ENCODE measurements at regions not wholly inside any gene's neighbourhood (a gene's known extent, or its start where the extent isn't known, plus 50 kb on each side); places are given as distances from the start of the nearest gene placed in this dataset.
A peak's percentile ranks its signal among the peaks of the same experiment; 100 is the strongest.
"Not testable (repeated sequence)": the region's sequence is repeated elsewhere in the genome, so short reads cannot be mapped to it uniquely, and the experiment has no call there.

- H3K27ac Mint-ChIP-seq: no peak overlapping the region
- H3K36me3 Mint-ChIP-seq (ENCODE audit: insufficient read depth in 2 of 2): peaks cover 0 to 10% of the 10 kb centered on the region in 2 donors
- H3K4me3 Mint-ChIP-seq: no peak overlapping the region
- DNase-seq (no peak), ATAC-seq (replicated peaks in 1 of 2) (no peak)
- H3K27me3 Mint-ChIP-seq (ENCODE audit: low read depth): peaks cover 33% of the 10 kb centered on the region
- no peaks in the 10 kb centered on the region for H3K9me3 Mint-ChIP-seq
- H3K4me1 Mint-ChIP-seq (ENCODE audit: low read depth): peaks cover 5% of the 10 kb centered on the region
Measured at GRCh38 chr1:19024532-19024931, 68.1 kb upstream of the IFFO2 start.

GRCh38 chr1:19023787-19024186 lies 67.3 kb upstream of the IFFO2 start:
- no peak overlapping the region for H3K4me3 Mint-ChIP-seq
- H3K36me3 Mint-ChIP-seq (ENCODE audit: insufficient read depth in 2 of 2): peaks cover 1 to 10% of the 10 kb centered on the region in 2 donors
- ATAC-seq (replicated peaks in 1 of 2): no peak
- H3K27me3 Mint-ChIP-seq (ENCODE audit: low read depth): peaks cover 35% of the 10 kb centered on the region
- no peak overlapping the region for H3K27ac Mint-ChIP-seq
- peaks cover 5% of the 10 kb centered on the region for H3K4me1 Mint-ChIP-seq (ENCODE audit: low read depth)
- no peak for DNase-seq
- peaks cover 0 to 4% of the 10 kb centered on the region in 2 donors for H3K9me3 Mint-ChIP-seq

- Mint-ChIP-seq H3K4me3 (no peak overlapping the region), H3K36me3 (ENCODE audit: insufficient read depth in 2 of 2) (peaks cover 1 to 10% of the 10 kb centered on the region in 2 donors), H3K9me3 (peaks cover 0 to 4% of the 10 kb centered on the region in 2 donors), H3K4me1 (ENCODE audit: low read depth) (no peaks in the 10 kb centered on the region), H3K27me3 (ENCODE audit: low read depth) (peaks cover 23% of the 10 kb centered on the region), H3K27ac (no peak overlapping the region)
- ATAC-seq (replicated peaks in 1 of 2) (no peak), DNase-seq (no peak)
Measured at GRCh38 chr1:19021845-19022244, 65.4 kb upstream of the IFFO2 start.

GRCh38 chr1:19019288-19019687 lies 62.8 kb upstream of the IFFO2 start:
- H3K27me3 Mint-ChIP-seq (ENCODE audit: low read depth): peaks cover 28% of the 10 kb centered on the region
- H3K4me1 Mint-ChIP-seq (ENCODE audit: low read depth); H3K9me3 Mint-ChIP-seq; H3K36me3 Mint-ChIP-seq (ENCODE audit: insufficient read depth in 2 of 2); ATAC-seq (replicated peaks in 1 of 2); H3K4me3 Mint-ChIP-seq; H3K27ac Mint-ChIP-seq; DNase-seq: not testable (repeated sequence)

- DNase-seq (no peak), ATAC-seq (replicated peaks in 1 of 2) (no peak)
- Mint-ChIP-seq H3K27me3 (ENCODE audit: low read depth) (peaks cover 18% of the 10 kb centered on the region), H3K4me3 (no peak overlapping the region), H3K9me3 (peaks cover 0 to 4% of the 10 kb centered on the region in 2 donors), H3K27ac (no peak overlapping the region), H3K36me3 (ENCODE audit: insufficient read depth in 2 of 2) (peaks cover 0 to 1% of the 10 kb centered on the region in 2 donors), H3K4me1 (ENCODE audit: low read depth) (peaks cover 29% of the 10 kb centered on the region)
Measured at GRCh38 chr1:19015476-19015875, 59.0 kb upstream of the IFFO2 start.

GRCh38 chr1:19014765-19015164 lies 58.3 kb upstream of the IFFO2 start:
- DNase-seq: no peak
- H3K9me3 Mint-ChIP-seq: peaks cover 0 to 4% of the 10 kb centered on the region in 2 donors
- ATAC-seq (replicated peaks in 1 of 2): no peak
- peaks cover 11% of the 10 kb centered on the region for H3K27me3 Mint-ChIP-seq (ENCODE audit: low read depth)
- no peak overlapping the region for H3K27ac Mint-ChIP-seq
- no peak overlapping the region for H3K4me3 Mint-ChIP-seq
- peaks cover 0 to 1% of the 10 kb centered on the region in 2 donors for H3K36me3 Mint-ChIP-seq (ENCODE audit: insufficient read depth in 2 of 2)
- H3K4me1 Mint-ChIP-seq (ENCODE audit: low read depth): peaks cover 36% of the 10 kb centered on the region

GRCh38 chr1:19013826-19014548 lies 57.5 kb upstream of the IFFO2 start:
- peaks cover 44% of the 10 kb centered on the region for H3K4me1 Mint-ChIP-seq (ENCODE audit: low read depth)
- no peaks in the 10 kb centered on the region for H3K36me3 Mint-ChIP-seq (ENCODE audit: insufficient read depth in 2 of 2)
- DNase-seq: no peak
- H3K27me3 Mint-ChIP-seq (ENCODE audit: low read depth): peaks cover 7% of the 10 kb centered on the region
- no peak overlapping the region for H3K27ac Mint-ChIP-seq
- no peak for ATAC-seq (replicated peaks in 1 of 2)
- H3K9me3 Mint-ChIP-seq: no peaks in the 10 kb centered on the region
- H3K4me3 Mint-ChIP-seq: no peak overlapping the region

- H3K9me3 Mint-ChIP-seq: no peaks in the 10 kb centered on the region
- peak overlapping the region; percentile 54 to 84 for H3K4me3 Mint-ChIP-seq
- H3K4me1 Mint-ChIP-seq (ENCODE audit: low read depth): peaks cover 61% of the 10 kb centered on the region
- H3K27ac Mint-ChIP-seq: peak overlapping the region; percentile 96
- H3K27me3 Mint-ChIP-seq (ENCODE audit: low read depth): peaks cover 6% of the 10 kb centered on the region
- no peaks in the 10 kb centered on the region for H3K36me3 Mint-ChIP-seq (ENCODE audit: insufficient read depth in 2 of 2)
- ATAC-seq (replicated peaks in 1 of 2) (no peak), DNase-seq (no peak)
Measured at GRCh38 chr1:19011845-19012231, 55.4 kb upstream of the IFFO2 start.

- no peaks in the 10 kb centered on the region for H3K36me3 Mint-ChIP-seq (ENCODE audit: insufficient read depth in 2 of 2)
- peaks cover 67% of the 10 kb centered on the region for H3K4me1 Mint-ChIP-seq (ENCODE audit: low read depth)
- H3K27ac Mint-ChIP-seq: peak overlapping the region; percentile 96
- H3K4me3 Mint-ChIP-seq: peak overlapping the region; percentile 71 to 84
- peak; percentile 94 to 97 for ATAC-seq (replicated peaks in 1 of 2)
- H3K27me3 Mint-ChIP-seq (ENCODE audit: low read depth): peaks cover under 1% of the 10 kb centered on the region
- DNase-seq: peak; percentile 86 to 91
- no peaks in the 10 kb centered on the region for H3K9me3 Mint-ChIP-seq
Measured at GRCh38 chr1:19010995-19011844, 54.7 kb upstream of the IFFO2 start.

GRCh38 chr1:19010503-19010902 lies 54.0 kb upstream of the IFFO2 start:
- Mint-ChIP-seq H3K36me3 (ENCODE audit: insufficient read depth in 2 of 2) (peaks cover 2 to 5% of the 10 kb centered on the region in 2 donors), H3K9me3 (no peaks in the 10 kb centered on the region), H3K4me1 (ENCODE audit: low read depth) (peaks cover 74% of the 10 kb centered on the region), H3K4me3 (peak overlapping the region; percentile 71 to 84), H3K27ac (peak overlapping the region; percentile 96), H3K27me3 (ENCODE audit: low read depth) (no peaks in the 10 kb centered on the region)
- peak in 1 of 2 donors; percentile 5 for DNase-seq
- no peak for ATAC-seq (replicated peaks in 1 of 2)

- H3K36me3 Mint-ChIP-seq (ENCODE audit: insufficient read depth in 2 of 2): peaks cover 2 to 5% of the 10 kb centered on the region in 2 donors
- DNase-seq (no peak), ATAC-seq (replicated peaks in 1 of 2) (no peak)
- peak overlapping the region; percentile 96 for H3K27ac Mint-ChIP-seq
- peaks cover 77% of the 10 kb centered on the region for H3K4me1 Mint-ChIP-seq (ENCODE audit: low read depth)
- peak overlapping the region in 1 of 2 donors; percentile 71 for H3K4me3 Mint-ChIP-seq
- H3K9me3 Mint-ChIP-seq: no peaks in the 10 kb centered on the region
- no peaks in the 10 kb centered on the region for H3K27me3 Mint-ChIP-seq (ENCODE audit: low read depth)
Measured at GRCh38 chr1:19009882-19010321, 53.4 kb upstream of the IFFO2 start.

GRCh38 chr1:19009126-19009881 lies 52.8 kb upstream of the IFFO2 start:
- Mint-ChIP-seq H3K4me1 (ENCODE audit: low read depth) (peaks cover 77% of the 10 kb centered on the region), H3K27ac (no peak overlapping the region), H3K36me3 (ENCODE audit: insufficient read depth in 2 of 2) (peaks cover 2 to 5% of the 10 kb centered on the region in 2 donors), H3K27me3 (ENCODE audit: low read depth) (no peaks in the 10 kb centered on the region), H3K9me3 (no peaks in the 10 kb centered on the region), H3K4me3 (peak overlapping the region in 1 of 2 donors; percentile 12)
- no peak for ATAC-seq (replicated peaks in 1 of 2)
- DNase-seq: peak in 1 of 2 donors; percentile 5
